K562 (cell line): ENCODE measurements at regions not wholly inside any gene's neighbourhood (a gene's known extent, or its start where the extent isn't known, plus 50 kb on each side); places are given as distances from the start of the nearest gene placed in this dataset.

Experiments used
- ATAC-seq: fragments of 200-7000 bp; cut with Tn5 transposase; 3 replicates; pipeline ENCODE4 v1.9.1; 2020; ENCODE audit warnings: moderate library complexity
- BruUV-seq: library from RNA; stranded (reverse); fragments of 400-500 nt; replicated peaks from 2 replicates; lab custom pipeline; 2021; lab: Mats Ljungman, UMichigan
- CTCF ChIA-PET: fragments of 300-600 bp; formaldehyde crosslinking; extraction: SDS; loops from one replicate; lab custom pipeline; 2021; ENCODE audit warnings: low intra/inter-chr PET ratio; lab: Yijun Ruan, JAX
- POLR2A ChIA-PET: fragments of 300-600, 350-650 bp; sonication (Branson Sonifier 250); formaldehyde crosslinking; extraction: SDS; loops from one replicate; lab custom pipeline; 2021; ENCODE audit warnings: antibody characterized with exemption, inconsistent platforms; lab: Yijun Ruan, JAX
- DNase-seq, 4 experiments: peaks; one replicate each; pipeline versions ENCODE4 v3.0.0 to v3.0.0-alpha.2; 2011 to 2018; ENCODE audit warnings: low spot score in 3 of 4, mixed read lengths in 3 of 4; ENCODE audit errors: extremely low read depth in 1 of 4
- FAIRE-seq: peaks from 2 replicates; lab custom pipeline; 2011; peaks lifted over from hg19 to GRCh38; lab: Jason Lieb, UNC
- H2AFZ ChIP-seq: 2 replicates; pipeline ENCODE4 v1.6.0; 2011; ENCODE audit warnings: low read depth, low read length, control low read depth, inconsistent platforms
- H3K27ac ChIP-seq: fragments of 200-600 bp; 3 replicates; pipeline ENCODE4 v1.8.0; 2011; ENCODE audit warnings: low read depth, mild to moderate bottlenecking, control low read depth, inconsistent platforms, low read length, moderate library complexity, mixed read lengths; ENCODE audit errors: extremely low read depth
- H3K27me3 ChIP-seq, 2 experiments: fragments of 300-600 bp in 1 of 2; 2 replicates in 1 of 2; 3 replicates in 1 of 2; pipeline versions ENCODE4 v1.6.0 to v1.8.0; 2011; ENCODE audit warnings: inconsistent platforms in 2 of 2, low read length in 2 of 2, mild to moderate bottlenecking in 1 of 2, mixed read lengths in 1 of 2, moderate library complexity in 1 of 2; ENCODE audit not compliant: control insufficient read depth in 2 of 2, insufficient read depth in 2 of 2
- H3K36me3 ChIP-seq: fragments of 300-600 bp; 3 replicates; pipeline ENCODE4 v1.8.0; 2011; ENCODE audit warnings: mild to moderate bottlenecking, low read length, inconsistent platforms; ENCODE audit not compliant: control insufficient read depth, insufficient read depth
- H3K4me1 ChIP-seq, 2 experiments: fragments of 200-600 bp in 1 of 2; replicated peaks in 1 of 2; 2 replicates in 1 of 2; 3 replicates in 1 of 2; pipeline versions ENCODE4 v1.5.1 to v1.8.0; 2011; ENCODE audit warnings: inconsistent platforms in 2 of 2, low read length in 2 of 2, mild to moderate bottlenecking in 1 of 2, mixed read lengths in 1 of 2, moderate library complexity in 1 of 2; ENCODE audit not compliant: control insufficient read depth in 2 of 2, insufficient read depth in 2 of 2
- H3K4me2 ChIP-seq: 2 replicates; pipeline ENCODE4 v1.6.1; 2011; ENCODE audit warnings: low read length, control low read depth, inconsistent platforms, mixed read lengths; ENCODE audit not compliant: insufficient read depth
- H3K4me3 ChIP-seq: fragments of 200-600 bp; sonication (generic), shearing (Covaris generic); 2 replicates; pipeline ENCODE4 v1.5.1; 2016; ENCODE audit warnings: control low read depth, inconsistent platforms
- H3K79me2 ChIP-seq: fragments of 200-600 bp; 3 replicates; pipeline ENCODE4 v1.8.0; 2011; ENCODE audit warnings: low read length, inconsistent platforms; ENCODE audit not compliant: control insufficient read depth, insufficient read depth
- H3K9ac ChIP-seq, 2 experiments: 2 replicates each; pipeline versions ENCODE4 v1.6.0 to v1.6.1; 2011; ENCODE audit warnings: low read depth in 2 of 2, low read length in 2 of 2, control low read depth in 1 of 2, inconsistent platforms in 1 of 2, mild to moderate bottlenecking in 1 of 2, mixed read lengths in 1 of 2; ENCODE audit not compliant: insufficient read depth in 1 of 2
- H3K9me1 ChIP-seq: one replicate; pipeline ENCODE4 v1.6.0; 2011; ENCODE audit warnings: inconsistent platforms, mild to moderate bottlenecking, low read length, moderate library complexity; ENCODE audit not compliant: control insufficient read depth, insufficient read depth
- H3K9me3 ChIP-seq: replicated peaks from 2 replicates; pipeline ENCODE4 v1.5.1; 2011; ENCODE audit warnings: low read depth, low read length, inconsistent platforms; ENCODE audit not compliant: control insufficient read depth, insufficient read depth
- H4K20me1 ChIP-seq: replicated peaks from 2 replicates; pipeline ENCODE4 v1.6.1; 2011; ENCODE audit warnings: low read length, inconsistent platforms, mixed read lengths; ENCODE audit not compliant: control insufficient read depth, insufficient read depth
- ADNP ChIP-seq: fragments of 200-800 bp; sonication (Bioruptor generic); IDR thresholded peaks from 2 replicates; pipeline ENCODE4 v1.6.1; 2016; ENCODE audit warnings: missing genetic modification characterization, missing compliant biosample characterization
- ASH1L ChIP-seq: fragments of 450-650 bp; IDR thresholded peaks from 2 replicates; pipeline ENCODE4 v1.6.1; 2018; ENCODE audit warnings: borderline replicate concordance, mild to moderate bottlenecking, low read depth; ENCODE audit not compliant: partially characterized antibody
- GATAD2A ChIP-seq: fragments of 450-650 bp; IDR thresholded peaks from 2 replicates; pipeline ENCODE4 v1.6.1; 2017
- MXD1 ChIP-seq: fragments of 250-450 bp; sonication (Bioruptor Pico); IDR thresholded peaks from 2 replicates; pipeline ENCODE4 v1.8.0; 2021; ENCODE audit warnings: borderline replicate concordance, mild to moderate bottlenecking, moderate library complexity; ENCODE audit not compliant: poor library complexity, severe bottlenecking
- RNF219 ChIP-seq: fragments of 250-450 bp; sonication (Bioruptor Pico); IDR thresholded peaks from 2 replicates; pipeline ENCODE4 v1.5.0; 2022; ENCODE audit warnings: mild to moderate bottlenecking
- ZNF584 ChIP-seq: fragments of 200-800 bp; sonication (Bioruptor generic); IDR thresholded peaks from 2 replicates; pipeline ENCODE4 v1.6.1; 2016; ENCODE audit warnings: low read depth, mild to moderate bottlenecking, missing genetic modification characterization, missing compliant biosample characterization
- WGBS: fragments of 100-300 bp; shearing (Covaris generic); methylation state at CpG from one replicate; pipeline ENCODE4 v1.1.6; 2016; ENCODE audit warnings: low coverage, mixed read lengths; ENCODE audit not compliant: insufficient coverage; ENCODE audit errors: missing lambda C conversion rate; 5-methylcytosine and 5-hydroxymethylcytosine counted together
- in situ Hi-C: fragments of 300-500 bp; cut with MboI; formaldehyde crosslinking; loops from 4 replicates; pipeline ENCODE4 v1.15.0; 2018; ENCODE audit warnings: inconsistent platforms, mixed read lengths
- intact Hi-C: fragments of 100-400 bp; cut with micrococcal nuclease; formaldehyde crosslinking; loops from 2 replicates; pipeline ENCODE4 v1.14.2; 2022

- no peak overlapping the region for H2AFZ ChIP-seq
- BruUV-seq = no TSS peak
- H3K9me1 ChIP-seq = no peaks in the 10 kb centered on the region
- H3K9ac ChIP-seq = no peak overlapping the region
- intact Hi-C loops (no loop called here), in situ Hi-C loops (no loop called here)
- H3K27ac ChIP-seq = no peak overlapping the region
- FAIRE-seq (no peak), ATAC-seq (no peak), DNase-seq (no peak)
- H3K27me3 ChIP-seq = peaks cover 12 to 48% of the 10 kb centered on the region in 2 experiments
- TF ChIP-seq GATAD2A (no peak), RNF219 (CRISPR knock-in tag) (no peak), ZNF584 (CRISPR knock-in tag) (no peak), ADNP (tag) (no peak), ASH1L (no peak), MXD1 (CRISPR knock-in tag) (no peak)
- H3K9me3 ChIP-seq = no peaks in the 10 kb centered on the region
- 0% methylated on average over 3 of the region's 3 CpGs for WGBS
- ChIA-PET CTCF (no interaction called here), POLR2A (no interaction called here)
- no peaks in the 10 kb centered on the region for H3K4me1 ChIP-seq
- no peak overlapping the region for H3K4me2 ChIP-seq
- H3K4me3 ChIP-seq = no peak overlapping the region
- no peaks in the 10 kb centered on the region for H3K36me3 ChIP-seq
- no peaks in the 10 kb centered on the region for H4K20me1 ChIP-seq
- no peaks in the 10 kb centered on the region for H3K79me2 ChIP-seq
Observed at GRCh38 chr5:2219149-2219776, 336.5 kb upstream of the IRX4 start.
